Transverse colon (tissue), 3 donors: ENCODE measurements at regions not wholly inside any gene's neighbourhood (a gene's known extent, or its start where the extent isn't known, plus 50 kb on each side); places are given as distances from the start of the nearest gene placed in this dataset.

Experiments used
- CTCF ChIP-seq, 5 experiments: fragments of 200-600 bp in 3 of 5; fragments of 450-650 bp in 2 of 5; sonication (generic) in 3 of 5; IDR thresholded peaks; 1 replicate in 2 of 5; 2 replicates in 3 of 5; pipeline ENCODE4 v1.5.1; 2016 to 2017; ENCODE audit warnings: antibody characterized with exemption in 5 of 5, inconsistent platforms in 3 of 5, mild to moderate bottlenecking in 2 of 5, moderate library complexity in 1 of 5
- EP300 ChIP-seq: sonication (generic); formaldehyde crosslinking; IDR thresholded peaks from one replicate; pipeline ENCODE4 v1.6.1; 2017; ENCODE audit warnings: antibody characterized with exemption, low read depth
- POLR2A ChIP-seq: fragments of 450-650 bp; IDR thresholded peaks from one replicate; pipeline ENCODE4 v1.6.1; 2016; ENCODE audit warnings: antibody characterized with exemption, mild to moderate bottlenecking, moderate library complexity

GRCh38 chr3:103513003-103513402, 1078.2 kb downstream of the ZPLD1 start:
- TF ChIP-seq CTCF (IDR thresholded peaks at IDR 0.05) (no peak), EP300 (no peak), POLR2A (no peak)
